ENCODE measurements at regions not wholly inside any gene's neighbourhood (a gene's known extent, or its start where the extent isn't known, plus 50 kb on each side); places are given as distances from the start of the nearest gene placed in this dataset.

DNA sequence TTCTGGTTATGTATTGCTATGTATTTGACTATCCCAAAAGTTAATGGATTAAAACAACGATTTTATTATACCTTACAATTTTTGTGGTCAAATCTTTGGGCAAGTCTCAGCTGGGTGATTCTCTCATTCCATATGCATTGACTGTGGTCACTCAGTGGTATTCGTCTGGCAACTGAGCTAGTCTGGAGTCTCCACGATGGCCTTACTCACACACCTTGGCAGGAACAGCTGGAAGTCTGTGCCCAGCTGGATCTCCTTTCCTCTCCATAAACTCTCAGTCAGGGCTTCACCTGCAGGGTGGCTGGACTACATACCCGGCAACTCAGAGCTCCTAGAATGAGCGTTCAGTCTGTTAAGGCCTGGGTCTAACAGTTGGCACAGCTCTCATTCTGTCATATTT, 141.1 kb upstream of the WDFY3 start:
- FAIRE-seq (no peak), DNase-seq (ENCODE audit: low read depth) (peak; percentile 58)
- Histone ChIP-seq H3K4me3 (ENCODE audit: low read depth, low read length) (no peak overlapping the region), H3K27me3 (ENCODE audit: control insufficient read depth, insufficient read depth, low read length) (no peaks in the 10 kb centered on the region), H3K36me3 (ENCODE audit: control insufficient read depth, insufficient read depth, low read length) (no peaks in the 10 kb centered on the region)
- no peak for TF ChIP-seq CTCF (IDR thresholded peaks at IDR 0.05; ENCODE audit: insufficient read depth, low read length, severe bottlenecking)

GRCh38 chr4:85113706-85114105, 147.2 kb upstream of the WDFY3 start:
- no peaks in the 10 kb centered on the region for H3K36me3 ChIP-seq (ENCODE audit: control insufficient read depth, insufficient read depth, low read length)
- FAIRE-seq (peak; percentile 47), DNase-seq (ENCODE audit: low read depth) (no peak)
- H3K4me3 ChIP-seq (ENCODE audit: low read depth, low read length) = no peak overlapping the region
- TF ChIP-seq CTCF (IDR thresholded peaks at IDR 0.05; ENCODE audit: insufficient read depth, low read length, severe bottlenecking) = no peak
- H3K27me3 ChIP-seq (ENCODE audit: control insufficient read depth, insufficient read depth, low read length) = no peaks in the 10 kb centered on the region

GRCh38 chr4:85114526-85114925, 148.0 kb upstream of the WDFY3 start:
- no peaks in the 10 kb centered on the region for H3K27me3 ChIP-seq (ENCODE audit: control insufficient read depth, insufficient read depth, low read length)
- FAIRE-seq (no peak), DNase-seq (ENCODE audit: low read depth) (peak; percentile 31)
- no peak overlapping the region for H3K4me3 ChIP-seq (ENCODE audit: low read depth, low read length)
- no peak for TF ChIP-seq CTCF (IDR thresholded peaks at IDR 0.05; ENCODE audit: insufficient read depth, low read length, severe bottlenecking)
- no peaks in the 10 kb centered on the region for H3K36me3 ChIP-seq (ENCODE audit: control insufficient read depth, insufficient read depth, low read length)

- DNase-seq (ENCODE audit: low read depth) (no peak), FAIRE-seq (no peak)
- H3K4me3 ChIP-seq (ENCODE audit: low read depth, low read length) = no peak overlapping the region
- TF ChIP-seq CTCF (IDR thresholded peaks at IDR 0.05; ENCODE audit: insufficient read depth, low read length, severe bottlenecking) = no peak
- no peaks in the 10 kb centered on the region for H3K36me3 ChIP-seq (ENCODE audit: control insufficient read depth, insufficient read depth, low read length)
- no peaks in the 10 kb centered on the region for H3K27me3 ChIP-seq (ENCODE audit: control insufficient read depth, insufficient read depth, low read length)
Measured at GRCh38 chr4:85116008-85116407, 149.5 kb upstream of the WDFY3 start.

DNA sequence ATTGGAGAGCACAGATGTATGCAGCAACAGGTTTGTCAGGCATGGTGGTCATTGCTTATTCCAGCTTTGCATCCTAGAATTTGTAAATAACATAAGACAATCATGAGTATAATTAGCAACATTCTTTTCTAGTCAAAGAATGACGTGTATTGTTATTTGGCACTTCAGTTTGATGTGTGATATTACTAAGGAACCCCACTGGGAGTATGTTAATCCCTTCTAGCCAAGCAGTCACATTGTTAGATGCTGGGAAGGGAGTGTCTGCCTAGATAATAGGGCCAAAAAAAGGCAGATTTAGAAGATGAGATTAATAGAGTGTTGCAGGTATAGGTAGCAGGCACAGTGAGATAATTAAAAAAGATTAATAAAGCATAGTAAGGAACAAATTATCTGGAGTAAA, 159.2 kb upstream of the WDFY3 start:
- H3K4me3 ChIP-seq (ENCODE audit: low read depth, low read length) = no peak overlapping the region
- H3K36me3 ChIP-seq (ENCODE audit: control insufficient read depth, insufficient read depth, low read length) = no peaks in the 10 kb centered on the region
- FAIRE-seq (no peak), DNase-seq (ENCODE audit: low read depth) (no peak)
- no peak for TF ChIP-seq CTCF (IDR thresholded peaks at IDR 0.05; ENCODE audit: insufficient read depth, low read length, severe bottlenecking)
- no peaks in the 10 kb centered on the region for H3K27me3 ChIP-seq (ENCODE audit: control insufficient read depth, insufficient read depth, low read length)

DNA sequence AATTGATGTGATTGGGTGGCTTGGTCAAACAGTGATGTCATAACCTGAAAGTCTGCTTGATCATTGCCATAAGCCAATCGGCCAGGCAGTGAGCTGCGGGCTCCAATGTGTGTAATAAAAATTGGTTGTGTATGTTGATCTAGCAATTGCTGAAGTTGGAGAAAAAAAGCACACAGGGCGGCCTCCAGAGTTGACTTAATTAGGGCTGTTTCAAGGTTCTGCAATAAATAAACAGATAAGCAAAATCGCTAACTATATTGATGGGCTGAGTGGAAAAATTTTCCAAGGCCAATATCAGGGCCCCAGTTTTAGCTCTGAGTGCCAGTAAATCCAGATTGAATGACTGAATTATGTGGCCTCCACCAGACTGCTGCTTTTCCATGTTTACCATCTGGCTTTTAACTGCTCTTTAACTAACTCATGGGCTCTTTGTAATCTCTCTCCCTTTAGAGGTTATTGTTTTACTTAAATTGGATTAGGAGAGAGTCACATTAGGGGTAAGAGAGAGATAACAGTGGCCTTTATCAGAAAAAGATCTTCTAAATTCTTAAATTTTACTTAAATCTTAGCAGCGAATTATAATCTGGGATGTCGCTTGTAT, 160.6 kb upstream of the WDFY3 start:
- Histone ChIP-seq H3K27me3 (ENCODE audit: control insufficient read depth, insufficient read depth, low read length) (no peaks in the 10 kb centered on the region), H3K4me3 (ENCODE audit: low read depth, low read length) (no peak overlapping the region), H3K36me3 (ENCODE audit: control insufficient read depth, insufficient read depth, low read length) (no peaks in the 10 kb centered on the region)
- DNase-seq (ENCODE audit: low read depth) (no peak), FAIRE-seq (no peak)
- no peak for TF ChIP-seq CTCF (IDR thresholded peaks at IDR 0.05; ENCODE audit: insufficient read depth, low read length, severe bottlenecking)

Measured in bronchial epithelial cell (primary cell).